RWPE1 (cell line): ENCODE measurements at regions not wholly inside any gene's neighbourhood (a gene's known extent, or its start where the extent isn't known, plus 50 kb on each side); places are given as distances from the start of the nearest gene placed in this dataset.

Experiments used
- CTCF ChIA-PET: fragments of 350-600 bp; sonication (Branson Sonifier 250); formaldehyde crosslinking; extraction: SDS; loops from one replicate; lab custom pipeline; 2021; lab: Yijun Ruan, JAX
- POLR2A ChIA-PET: fragments of 400-600 bp; formaldehyde crosslinking; extraction: SDS; loops from one replicate; lab custom pipeline; 2020; ENCODE audit warnings: antibody characterized with exemption; ENCODE audit not compliant: low non-redundant PET; lab: Yijun Ruan, JAX
- DNase-seq: peaks from one replicate; pipeline ENCODE4 v3.0.0; 2012; ENCODE audit warnings: low spot score
- H3K27ac ChIP-seq: fragments of 450-650 bp; 2 replicates; pipeline ENCODE4 v1.5.1; 2017
- TF ChIP-seq, protein P1 (sequence below): fragments of 450-650 bp; conservative IDR thresholded peaks from 2 replicates; pipeline ENCODE4 v1.5.1; 2017; ENCODE audit warnings: low read depth, mild to moderate bottlenecking

DNA sequence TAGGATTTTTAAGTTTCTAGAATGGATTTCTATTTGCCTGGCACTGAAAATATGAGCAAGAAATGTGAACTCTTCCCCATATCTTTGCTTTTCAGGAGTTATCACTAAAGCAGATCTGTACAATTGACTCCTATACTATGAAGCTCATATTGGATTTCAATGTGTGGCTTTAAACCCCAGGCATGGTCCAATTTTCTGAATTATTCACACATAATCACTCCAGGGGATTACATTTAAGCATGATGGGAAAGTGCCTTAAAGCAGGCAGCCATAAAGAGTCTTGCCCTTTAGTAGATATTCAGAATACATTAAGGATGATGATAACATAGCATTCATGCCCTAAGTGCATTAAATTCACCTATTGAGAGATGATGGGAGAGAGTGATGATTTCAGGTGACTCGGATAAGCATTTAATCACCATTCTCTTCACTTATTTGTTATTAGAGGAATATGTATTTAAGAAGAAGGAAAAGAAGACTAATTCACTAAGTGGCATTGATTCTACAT, 331.8 kb upstream of the ROBO1 start:
- H3K27ac ChIP-seq = no peak overlapping the region
- TF ChIP-seq, protein P1, sequence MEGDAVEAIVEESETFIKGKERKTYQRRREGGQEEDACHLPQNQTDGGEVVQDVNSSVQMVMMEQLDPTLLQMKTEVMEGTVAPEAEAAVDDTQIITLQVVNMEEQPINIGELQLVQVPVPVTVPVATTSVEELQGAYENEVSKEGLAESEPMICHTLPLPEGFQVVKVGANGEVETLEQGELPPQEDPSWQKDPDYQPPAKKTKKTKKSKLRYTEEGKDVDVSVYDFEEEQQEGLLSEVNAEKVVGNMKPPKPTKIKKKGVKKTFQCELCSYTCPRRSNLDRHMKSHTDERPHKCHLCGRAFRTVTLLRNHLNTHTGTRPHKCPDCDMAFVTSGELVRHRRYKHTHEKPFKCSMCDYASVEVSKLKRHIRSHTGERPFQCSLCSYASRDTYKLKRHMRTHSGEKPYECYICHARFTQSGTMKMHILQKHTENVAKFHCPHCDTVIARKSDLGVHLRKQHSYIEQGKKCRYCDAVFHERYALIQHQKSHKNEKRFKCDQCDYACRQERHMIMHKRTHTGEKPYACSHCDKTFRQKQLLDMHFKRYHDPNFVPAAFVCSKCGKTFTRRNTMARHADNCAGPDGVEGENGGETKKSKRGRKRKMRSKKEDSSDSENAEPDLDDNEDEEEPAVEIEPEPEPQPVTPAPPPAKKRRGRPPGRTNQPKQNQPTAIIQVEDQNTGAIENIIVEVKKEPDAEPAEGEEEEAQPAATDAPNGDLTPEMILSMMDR = no peak
- POLR2A ChIA-PET = no interaction called here
- DNase-seq = no peak
- CTCF ChIA-PET = no interaction called here

DNA sequence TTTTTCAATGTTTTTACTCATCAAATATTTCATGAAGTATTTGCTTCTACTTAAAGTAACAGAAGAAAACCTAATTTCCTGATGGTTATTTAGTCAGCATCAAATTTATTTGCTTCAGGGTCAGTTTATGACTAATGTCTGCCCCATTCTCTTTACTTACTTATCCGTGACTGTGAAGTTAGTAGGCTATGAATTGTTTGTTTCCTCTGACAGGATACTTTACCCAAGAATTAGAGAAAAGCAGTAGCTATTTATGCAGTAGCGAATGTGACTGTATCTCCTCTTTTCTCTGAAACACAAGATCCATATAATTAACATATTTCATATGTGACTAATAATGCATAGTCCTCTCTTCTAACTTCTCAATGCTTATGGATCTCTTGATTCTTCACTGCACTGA, 329.9 kb upstream of the ROBO1 start:
- H3K27ac ChIP-seq = no peak overlapping the region
- DNase-seq = peak; percentile 0
- TF ChIP-seq, protein P1 = no peak
- ChIA-PET POLR2A (no interaction called here), CTCF (interaction anchor here (0.6 kb wide), 1 partner anchor 355 kb away, joined by 3 read pairs; no protein-coding TSS in a partner anchor)

DNA sequence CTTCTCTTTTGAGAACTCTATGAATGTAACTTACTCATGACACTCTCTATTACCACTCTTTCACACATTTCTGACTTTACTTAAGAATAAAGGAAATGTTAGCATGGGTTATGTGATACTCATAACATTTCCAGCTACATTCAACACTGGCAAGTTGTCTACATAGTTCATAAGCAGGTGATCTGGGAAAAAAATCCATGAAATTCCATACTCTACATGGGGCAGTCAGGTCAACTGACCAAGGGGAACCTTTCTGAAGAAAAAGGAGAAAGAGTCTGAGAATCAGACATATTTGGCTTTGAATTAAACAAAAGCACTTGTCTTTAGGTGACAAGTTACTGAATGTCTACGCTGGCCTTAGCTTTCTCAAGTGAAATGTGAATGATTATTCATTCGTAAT, 329.1 kb upstream of the ROBO1 start:
- ChIA-PET POLR2A (no interaction called here), CTCF (no interaction called here)
- TF ChIP-seq, protein P1 = no peak
- H3K27ac ChIP-seq = no peak overlapping the region
- DNase-seq = no peak

DNA sequence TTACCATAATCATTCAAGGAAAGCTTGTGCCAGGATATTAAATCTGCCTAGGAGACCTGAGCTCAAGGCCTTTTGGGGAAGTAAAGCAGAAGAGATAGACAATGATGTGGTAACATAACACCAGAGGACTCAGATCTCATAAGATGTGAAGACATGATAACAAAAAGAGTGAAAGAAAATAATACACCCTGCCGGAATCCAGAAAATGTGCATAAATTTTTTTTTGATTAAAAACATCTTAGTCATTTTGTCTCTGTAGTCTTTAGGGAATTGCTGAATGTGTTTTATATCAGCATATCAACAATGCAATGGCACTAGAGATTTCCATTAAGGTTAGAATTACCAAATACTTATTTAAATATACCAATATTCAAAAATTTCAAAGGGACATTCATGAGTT, 326.8 kb upstream of the ROBO1 start:
- H3K27ac ChIP-seq = no peak overlapping the region
- TF ChIP-seq, protein P1 = no peak
- ChIA-PET POLR2A (no interaction called here), CTCF (no interaction called here)
- no peak for DNase-seq

DNA sequence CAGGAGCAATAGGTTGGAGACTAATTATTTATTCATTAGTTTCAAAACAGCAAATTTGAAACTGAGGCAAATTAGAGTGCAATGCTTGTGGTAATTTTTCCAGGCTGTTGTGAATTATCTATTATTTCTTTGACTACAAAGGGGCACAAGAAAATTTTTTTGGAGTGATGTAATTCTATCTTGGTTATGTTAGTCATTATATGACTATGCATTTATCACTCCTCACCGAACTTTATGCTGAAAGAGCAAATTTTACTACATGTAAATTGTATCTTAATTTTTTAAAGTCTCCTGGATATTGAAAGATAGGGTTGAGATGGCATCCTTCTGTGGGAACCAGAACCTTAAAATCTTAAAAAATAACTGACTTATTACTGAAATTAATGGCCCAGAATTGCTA, 320.0 kb upstream of the ROBO1 start:
- peak; percentile 17 for DNase-seq
- POLR2A ChIA-PET = no interaction called here
- TF ChIP-seq, protein P1 = no peak
- H3K27ac ChIP-seq = no peak overlapping the region
- CTCF ChIA-PET = no interaction called here

DNA sequence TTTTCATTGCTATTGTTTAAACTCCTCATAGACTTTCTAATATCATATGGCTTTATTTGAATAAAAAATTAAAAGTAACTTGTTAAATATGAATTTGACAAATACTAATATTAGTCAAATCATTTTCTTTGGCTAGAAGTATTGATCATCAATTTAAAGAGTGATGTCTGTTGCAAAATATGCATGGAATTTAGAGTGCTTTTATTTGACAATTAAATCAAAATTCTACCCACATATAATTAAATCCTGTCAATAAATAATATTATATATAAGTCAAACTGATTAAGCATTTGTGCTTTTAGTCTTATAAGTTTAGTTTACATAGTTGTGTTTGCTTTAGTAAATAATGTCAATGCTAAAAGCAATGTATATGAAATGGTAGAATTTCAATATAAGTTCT, 318.6 kb upstream of the ROBO1 start:
- CTCF ChIA-PET = interaction anchor here (0.6 to 0.7 kb wide), 3 partner anchors 231 to 975 kb away, joined by 3 read pairs; no protein-coding TSS in a partner anchor
- POLR2A ChIA-PET = no interaction called here
- H3K27ac ChIP-seq = no peak overlapping the region
- DNase-seq = no peak
- TF ChIP-seq, protein P1 = no peak

DNA sequence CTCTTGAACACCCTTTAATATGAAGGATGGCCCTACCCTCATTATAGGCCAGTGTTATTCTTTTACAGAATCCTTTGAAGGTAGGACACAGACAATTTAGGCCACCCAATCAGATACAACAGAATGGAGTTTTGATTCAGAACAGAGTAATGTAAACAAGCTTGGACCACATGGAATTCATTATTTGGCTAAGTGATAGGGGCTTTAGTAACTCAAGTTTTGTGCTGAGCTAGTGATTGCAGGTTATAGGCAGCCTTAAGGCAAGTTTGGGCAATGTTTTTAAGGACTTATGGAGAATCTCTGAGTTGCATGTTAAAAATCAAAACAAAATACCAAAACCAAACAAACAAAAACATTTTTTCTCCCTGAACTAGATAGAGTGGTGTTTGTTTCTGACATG, 312.1 kb upstream of the ROBO1 start:
- DNase-seq = no peak
- CTCF ChIA-PET = no interaction called here
- no peak overlapping the region for H3K27ac ChIP-seq
- POLR2A ChIA-PET = no interaction called here
- TF ChIP-seq, protein P1 = no peak
